ENCODE measurements at regions not wholly inside any gene's neighbourhood (a gene's known extent, or its start where the extent isn't known, plus 50 kb on each side); places are given as distances from the start of the nearest gene placed in this dataset.

GRCh38 chr5:89351222-89351621 lies 468.2 kb upstream of the MEF2C start:
- Histone ChIP-seq H3K9me3 (no peaks in the 10 kb centered on the region), H3K36me3 (no peaks in the 10 kb centered on the region), H3K4me3 (no peak overlapping the region), H3K27me3 (no peaks in the 10 kb centered on the region), H3K27ac (replicated peaks in 1 of 4) (no peak overlapping the region), H3K4me1 (no peaks in the 10 kb centered on the region)
- TF ChIP-seq CTCF (IDR thresholded peaks at IDR 0.05) (no peak), EP300 (IDR thresholded peaks at IDR 0.05) (no peak), POLR2AphosphoS5 (IDR thresholded peaks at IDR 0.05) (no peak), POLR2A (IDR thresholded peaks at IDR 0.05; ENCODE audit: low read depth) (no peak)
- WGBS: 85% methylated on average over 4 of the region's 4 CpGs
- DNase-seq (ENCODE audit: extremely low spot score): no peak
- intact Hi-C loops (cut with DNase I): no loop called here

- TF ChIP-seq EP300 (IDR thresholded peaks at IDR 0.05) (no peak), POLR2A (IDR thresholded peaks at IDR 0.05; ENCODE audit: low read depth) (no peak), POLR2AphosphoS5 (IDR thresholded peaks at IDR 0.05) (no peak), CTCF (IDR thresholded peaks at IDR 0.05) (no peak)
Measured at GRCh38 chr5:89350684-89351083, 467.7 kb upstream of the MEF2C start.

GRCh38 chr5:89349246-89349980 lies 466.4 kb upstream of the MEF2C start:
- H3K4me1 ChIP-seq: no peaks in the 10 kb centered on the region
- TF ChIP-seq EP300 (IDR thresholded peaks at IDR 0.05) (no peak), CTCF (IDR thresholded peaks at IDR 0.05) (no peak), POLR2A (IDR thresholded peaks at IDR 0.05; ENCODE audit: low read depth) (no peak), POLR2AphosphoS5 (IDR thresholded peaks at IDR 0.05) (no peak)
- H3K9me3 ChIP-seq: no peaks in the 10 kb centered on the region
- intact Hi-C loops (cut with DNase I): no loop called here
- WGBS: 78% methylated on average over 3 of the region's 3 CpGs
- H3K27me3 ChIP-seq: no peaks in the 10 kb centered on the region
- DNase-seq (ENCODE audit: extremely low spot score): no peak
- no peaks in the 10 kb centered on the region for H3K36me3 ChIP-seq
- no peak overlapping the region for H3K4me3 ChIP-seq
- no peak overlapping the region for H3K27ac ChIP-seq (replicated peaks in 1 of 4)

More at GRCh38 chr5:89350684-89351083, 467.7 kb upstream of the MEF2C start:
- no peaks in the 10 kb centered on the region for H3K9me3 ChIP-seq
- intact Hi-C loops (cut with DNase I): no loop called here
- no peaks in the 10 kb centered on the region for H3K4me1 ChIP-seq
- H3K27ac ChIP-seq (replicated peaks in 1 of 4): no peak overlapping the region
- H3K4me3 ChIP-seq: no peak overlapping the region
- DNase-seq (ENCODE audit: extremely low spot score): no peak
- no peaks in the 10 kb centered on the region for H3K27me3 ChIP-seq
- no peaks in the 10 kb centered on the region for H3K36me3 ChIP-seq

- 86% methylated on average over 1 of the region's 1 CpG for WGBS
- no peak for TF ChIP-seq POLR2A (IDR thresholded peaks at IDR 0.05; ENCODE audit: low read depth)
- no peak for TF ChIP-seq CTCF (IDR thresholded peaks at IDR 0.05)
- no peak for TF ChIP-seq EP300 (IDR thresholded peaks at IDR 0.05)
- no peak for TF ChIP-seq POLR2AphosphoS5 (IDR thresholded peaks at IDR 0.05)
- H3K27ac ChIP-seq (replicated peaks in 1 of 4): no peak overlapping the region
Measured at GRCh38 chr5:89346573-89346972, 463.6 kb upstream of the MEF2C start.

GRCh38 chr5:89343666-89344065 lies 460.7 kb upstream of the MEF2C start:
- H3K4me1 ChIP-seq: no peaks in the 10 kb centered on the region
- H3K9me3 ChIP-seq: no peaks in the 10 kb centered on the region
- H3K36me3 ChIP-seq: no peaks in the 10 kb centered on the region
- 60% methylated on average over 4 of the region's 4 CpGs for whole genome bisulfite sequencing
- no peaks in the 10 kb centered on the region for H3K27me3 ChIP-seq
- DNase-seq (ENCODE audit: extremely low spot score): no peak
- H3K4me3 ChIP-seq: no peak overlapping the region
- intact Hi-C loops (cut with DNase I): no loop called here
- H3K27ac ChIP-seq (replicated peaks in 1 of 4): no peak overlapping the region
- no peak for TF ChIP-seq POLR2A (IDR thresholded peaks at IDR 0.05; ENCODE audit: low read depth)
- no peak for TF ChIP-seq CTCF (IDR thresholded peaks at IDR 0.05)
- TF ChIP-seq EP300 (IDR thresholded peaks at IDR 0.05): no peak
- no peak for TF ChIP-seq POLR2AphosphoS5 (IDR thresholded peaks at IDR 0.05)

More at GRCh38 chr5:89346573-89346972, 463.6 kb upstream of the MEF2C start:
- intact Hi-C loops (cut with DNase I): no loop called here
- no peak for DNase-seq (ENCODE audit: extremely low spot score)
- H3K9me3 ChIP-seq: no peaks in the 10 kb centered on the region
- no peak overlapping the region for H3K4me3 ChIP-seq
- no peaks in the 10 kb centered on the region for H3K36me3 ChIP-seq
- H3K4me1 ChIP-seq: no peaks in the 10 kb centered on the region
- H3K27me3 ChIP-seq: no peaks in the 10 kb centered on the region

Measured in esophagus muscularis mucosa (tissue), 4 donors.